GM21447 (cell line): ENCODE measurements at regions not wholly inside any gene's neighbourhood (a gene's known extent, or its start where the extent isn't known, plus 50 kb on each side); places are given as distances from the start of the nearest gene placed in this dataset.

Experiments
- ATAC-seq: cut with Tn5 transposase; IDR thresholded peaks from one replicate; pipeline ENCODE4 v1.9.1; 2021; ENCODE audit not compliant: unreplicated experiment

DNA sequence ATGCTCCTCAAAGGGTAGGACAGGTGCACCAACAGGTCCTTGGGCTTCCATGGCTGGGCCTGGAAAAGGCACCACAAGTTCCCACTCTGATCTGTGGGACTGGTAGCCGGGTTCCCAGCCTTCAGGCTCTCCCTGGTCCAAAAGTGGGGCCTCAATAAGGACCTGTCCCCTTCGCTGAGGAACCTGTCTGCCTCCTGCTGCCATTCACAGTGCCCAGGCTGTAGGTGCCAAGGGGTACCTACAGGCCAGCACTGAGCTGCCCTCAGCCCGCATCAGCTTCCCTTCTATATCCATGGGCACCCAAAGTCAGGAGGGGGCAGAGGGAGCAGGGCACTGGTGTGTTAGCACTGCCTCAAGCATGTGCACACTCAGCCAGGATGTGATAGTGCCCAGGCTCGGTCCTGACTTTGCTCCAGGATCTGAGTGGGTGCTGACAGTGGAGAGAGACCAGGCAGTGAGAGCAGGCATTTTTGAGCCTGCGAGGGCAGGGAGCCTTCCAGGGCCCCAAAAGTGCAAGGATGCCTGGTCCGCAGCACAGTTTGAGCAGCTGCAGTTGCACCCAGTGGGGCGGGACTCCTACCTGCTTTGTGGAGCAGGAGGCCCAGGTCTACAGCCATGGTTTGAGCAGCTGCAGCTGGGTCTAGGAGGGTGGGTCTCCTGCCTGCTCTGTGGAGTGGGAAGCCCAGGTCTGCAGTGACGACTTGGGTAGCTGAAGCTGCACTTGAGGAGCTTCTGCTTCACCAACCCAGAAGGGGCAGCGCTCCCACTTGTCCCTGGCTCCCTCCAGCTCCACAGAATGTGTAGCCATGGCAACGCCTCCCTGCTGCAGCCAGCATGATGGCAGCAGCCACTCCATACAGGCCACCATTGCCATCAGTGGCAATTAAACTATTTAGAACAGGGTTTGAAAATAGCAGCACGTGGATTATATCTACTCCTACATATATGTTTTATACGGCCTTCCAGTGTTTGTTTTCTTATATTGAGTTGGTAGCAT lies 376.4 kb downstream of the KCTD8 start:
- no peak for ATAC-seq

DNA sequence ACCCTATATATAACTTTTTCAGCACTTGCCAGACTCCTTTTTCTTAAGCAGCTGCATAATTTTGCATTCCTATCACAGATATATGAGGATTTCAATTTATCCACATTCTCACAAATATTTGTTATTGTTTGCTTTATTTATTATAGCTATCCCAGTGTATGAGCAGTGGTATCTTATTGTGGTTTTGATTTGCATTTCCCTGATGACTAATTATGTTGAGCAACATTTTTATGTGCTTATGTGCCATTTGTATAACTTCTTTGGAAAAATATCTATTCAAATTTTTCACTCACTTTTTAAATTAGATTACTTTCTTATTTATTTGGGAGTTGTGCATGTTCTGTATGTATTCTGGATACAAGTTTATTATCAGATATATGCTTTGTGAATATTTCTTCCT lies 361.9 kb downstream of the KCTD8 start:
- ATAC-seq = no peak

DNA sequence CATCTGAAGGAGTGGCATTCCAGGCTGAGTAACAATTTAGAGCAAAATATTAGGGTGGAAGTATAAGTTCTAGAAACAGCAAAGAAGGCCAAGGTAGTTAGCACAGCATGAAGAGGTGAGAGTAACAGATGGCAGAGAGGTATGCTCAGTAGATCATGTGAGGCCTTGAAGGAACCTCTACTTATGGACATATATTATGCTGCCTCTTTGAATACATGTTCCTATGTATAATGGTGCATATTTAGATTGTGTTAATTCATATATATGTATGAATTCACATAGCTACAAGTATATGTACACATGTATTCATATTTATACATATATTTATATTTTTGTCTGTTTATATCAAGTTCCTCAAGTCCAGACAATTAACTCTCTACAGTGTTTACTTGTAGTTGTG lies 355.2 kb downstream of the KCTD8 start:
- no peak for ATAC-seq

DNA sequence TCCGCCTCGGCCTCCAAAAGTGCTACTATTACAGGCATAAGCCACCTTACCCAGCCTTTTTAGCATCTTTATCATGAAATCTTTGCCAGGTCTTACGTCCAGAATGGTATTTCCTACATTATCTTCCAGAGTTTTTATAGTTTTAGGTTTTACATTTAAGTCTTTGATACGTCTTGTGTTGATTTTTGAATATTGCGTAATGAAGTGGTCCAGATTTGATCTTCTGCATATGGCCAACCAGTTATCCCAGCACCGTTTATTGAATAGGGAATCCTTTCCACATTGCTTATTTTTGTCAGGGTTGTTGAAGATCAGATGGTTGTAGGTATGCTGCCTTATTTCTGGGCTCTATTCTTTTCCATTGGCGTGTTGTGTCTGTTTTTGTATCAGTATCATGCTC lies 349.6 kb downstream of the KCTD8 start:
- no peak for ATAC-seq

DNA sequence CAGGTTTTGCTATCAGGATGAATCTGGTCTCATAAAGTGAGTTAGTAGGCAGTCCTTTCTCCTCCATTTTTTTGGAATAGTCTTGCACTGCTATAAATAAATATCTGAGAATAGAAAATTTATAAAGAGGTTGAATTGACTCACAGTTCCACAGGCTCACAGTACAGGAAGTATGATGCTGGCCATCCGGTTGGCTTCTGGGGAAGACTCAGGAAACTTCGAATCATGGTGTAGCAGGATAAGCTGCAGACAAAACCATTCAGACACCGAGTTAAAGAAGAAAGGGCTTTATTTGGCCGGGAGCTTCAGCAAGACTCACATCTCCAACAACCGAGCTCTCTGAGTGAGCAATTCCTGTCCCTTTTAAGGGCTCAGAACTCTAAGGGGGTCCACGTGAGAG lies 348.2 kb downstream of the KCTD8 start:
- ATAC-seq = no peak

DNA sequence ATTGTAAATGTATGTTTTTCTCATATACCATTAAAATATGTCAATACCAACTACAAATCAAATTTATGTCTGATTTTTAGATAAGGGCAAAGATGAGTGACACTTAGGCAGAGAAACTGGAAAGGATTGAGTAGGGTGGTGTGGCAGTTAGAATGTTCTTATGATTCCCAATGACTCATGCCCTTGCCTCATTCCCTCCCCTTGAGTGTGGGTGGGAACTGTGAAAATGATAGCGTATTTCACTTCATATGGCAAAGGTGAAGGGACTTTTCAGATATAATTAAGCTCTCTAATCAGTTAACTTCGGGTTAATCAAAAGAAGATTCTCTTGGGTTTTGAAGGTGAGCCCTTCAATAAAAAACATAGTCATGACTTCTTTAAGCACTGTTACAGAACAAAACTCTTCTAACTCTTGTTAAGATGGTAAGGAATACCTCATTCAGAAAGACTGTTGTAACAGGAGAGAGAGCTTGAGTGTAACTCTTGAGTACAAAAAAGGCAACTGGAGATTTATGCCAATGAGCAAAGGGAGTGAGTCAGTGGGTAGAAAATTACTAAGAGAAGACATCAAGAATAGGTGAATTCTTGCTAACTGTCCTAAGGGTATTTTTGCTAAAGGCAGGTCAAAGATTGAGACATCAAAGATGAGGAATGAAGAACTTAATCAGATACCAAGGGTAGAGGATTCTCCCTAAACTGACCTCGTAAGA lies 329.5 kb downstream of the KCTD8 start:
- no peak for ATAC-seq

DNA sequence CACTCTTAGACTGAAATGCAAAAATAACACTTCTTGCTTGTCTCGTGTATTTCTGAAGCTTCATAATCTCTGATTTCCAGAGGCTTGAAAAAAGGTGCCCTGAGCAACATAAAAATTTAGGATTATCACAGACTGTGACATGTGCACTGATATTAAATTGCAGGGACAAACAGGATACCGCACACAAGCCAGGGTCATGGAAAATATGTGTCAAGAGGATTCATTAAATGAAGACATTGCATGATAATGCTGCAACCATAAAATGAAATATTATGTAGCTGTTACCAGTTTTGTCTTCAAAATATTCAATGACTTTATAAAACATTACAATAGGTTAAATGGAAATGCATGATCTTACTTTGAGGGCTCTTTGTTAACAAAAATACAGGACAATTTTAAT lies 328.0 kb downstream of the KCTD8 start:
- no peak for ATAC-seq

DNA sequence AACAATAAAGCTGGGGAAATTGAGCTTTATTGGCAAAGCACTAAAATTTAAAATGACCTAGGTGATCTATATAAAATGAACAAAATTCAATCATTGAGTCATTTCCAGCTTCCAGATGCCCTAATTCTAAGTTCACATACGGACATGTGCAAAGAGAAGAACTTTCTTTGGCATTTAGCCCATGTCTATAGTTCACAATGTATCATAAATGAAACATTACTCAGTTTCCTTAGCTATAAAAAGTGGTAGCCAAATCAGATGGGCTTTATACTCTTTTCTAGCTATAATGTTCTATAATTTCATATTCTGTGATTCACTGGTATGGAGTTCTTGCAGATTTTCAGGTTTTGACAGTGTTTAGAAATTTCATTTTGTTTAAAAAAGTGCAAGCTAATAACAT lies 327.4 kb downstream of the KCTD8 start:
- no peak for ATAC-seq
